ENCODE measurements at regions not wholly inside any gene's neighbourhood (a gene's known extent, or its start where the extent isn't known, plus 50 kb on each side); places are given as distances from the start of the nearest gene placed in this dataset.

- no peak for DNase-seq
Measured at GRCh38 chr10:131425752-131426533, 114.4 kb upstream of the TCERG1L start.

- DNase-seq = no peak
Measured at GRCh38 chr10:131426534-131426898, 115.0 kb upstream of the TCERG1L start.

- DNase-seq = no peak
Measured at GRCh38 chr10:131427281-131427680, 115.8 kb upstream of the TCERG1L start.

- DNase-seq = no peak
Measured at GRCh38 chr10:131427901-131428300, 116.4 kb upstream of the TCERG1L start.

GRCh38 chr10:131429141-131429540 is 117.6 kb upstream of the TCERG1L start:
- DNase-seq = no peak

- DNase-seq = no peak
Measured at GRCh38 chr10:131429942-131430341, 118.4 kb upstream of the TCERG1L start.

GRCh38 chr10:131430716-131431412 is 119.3 kb upstream of the TCERG1L start:
- DNase-seq = no peak

GRCh38 chr10:131431533-131431932 is 120.0 kb upstream of the TCERG1L start:
- no peak for DNase-seq

- no peak for DNase-seq
Measured at GRCh38 chr10:131431978-131432690, 120.6 kb upstream of the TCERG1L start.

GRCh38 chr10:131433568-131433967 is 122.0 kb upstream of the TCERG1L start:
- DNase-seq = no peak

GRCh38 chr10:131435232-131435631 is 123.7 kb upstream of the TCERG1L start:
- no peak for DNase-seq

GRCh38 chr10:131435760-131436457 is 124.4 kb upstream of the TCERG1L start:
- DNase-seq = no peak

GRCh38 chr10:131436458-131436857 is 124.9 kb upstream of the TCERG1L start:
- DNase-seq = no peak

- DNase-seq = no peak
Measured at GRCh38 chr10:131437556-131438475, 126.3 kb upstream of the TCERG1L start.

- DNase-seq = no peak
Measured at GRCh38 chr10:131438665-131439064, 127.1 kb upstream of the TCERG1L start.

- no peak for DNase-seq
Measured at GRCh38 chr10:131439705-131440104, 128.2 kb upstream of the TCERG1L start.

GRCh38 chr10:131440405-131441360 is 129.2 kb upstream of the TCERG1L start:
- DNase-seq = no peak

- no peak for DNase-seq
Measured at GRCh38 chr10:131442271-131442670, 130.8 kb upstream of the TCERG1L start.

GRCh38 chr10:131444286-131444685 is 132.8 kb upstream of the TCERG1L start:
- DNase-seq = no peak

- DNase-seq = no peak
Measured at GRCh38 chr10:131444862-131445461, 133.4 kb upstream of the TCERG1L start.
